GM19193 (cell line): ENCODE measurements at regions not wholly inside any gene's neighbourhood (a gene's known extent, or its start where the extent isn't known, plus 50 kb on each side); places are given as distances from the start of the nearest gene placed in this dataset.

Experiments
- POLR2A ChIP-seq: IDR thresholded peaks from 4 replicates; pipeline ENCODE4 v1.6.1; 2011; ENCODE audit not compliant: insufficient read depth, insufficient read length; ENCODE audit errors: extremely low read depth

- TF ChIP-seq POLR2A, result peak; percentile 34
Observed at GRCh38 chr4:184273166-184274147, 55.8 kb upstream of the ENPP6 start.

- TF ChIP-seq POLR2A, result no peak
Observed at GRCh38 chr4:184270808-184271413, 53.2 kb upstream of the ENPP6 start.

GRCh38 chr4:184269879-184270430 is 52.3 kb upstream of the ENPP6 start:
- TF ChIP-seq POLR2A, result no peak

GRCh38 chr4:184268584-184269160 is 51.0 kb upstream of the ENPP6 start:
- no peak for TF ChIP-seq POLR2A

- peak; percentile 59 for TF ChIP-seq POLR2A
Observed at GRCh38 chr4:184267673-184268583, 50.3 kb upstream of the ENPP6 start.
